ENCODE measurements at regions not wholly inside any gene's neighbourhood (a gene's known extent, or its start where the extent isn't known, plus 50 kb on each side); places are given as distances from the start of the nearest gene placed in this dataset.

GRCh38 chr18:51649796-51650195, 452.3 kb upstream of the MEX3C start (continued):
- TF ChIP-seq RXRA (IDR thresholded peaks at IDR 0.05; ENCODE audit: insufficient read depth, low read depth, low read length) (no peak), FOSL1 (IDR thresholded peaks at IDR 0.05; ENCODE audit: insufficient read depth, low read depth, low read length) (no peak), RAD21 (IDR thresholded peaks at IDR 0.05 in 1 of 2, conservative IDR thresholded peaks at IDR 0.05 in 1 of 2; ENCODE audit: low read depth in 2 of 2, low read length in 2 of 2) (no peak), HDAC6 (IDR thresholded peaks at IDR 0.05; ENCODE audit: low read depth, low read length) (no peak)
